ENCODE measurements at regions not wholly inside any gene's neighbourhood (a gene's known extent, or its start where the extent isn't known, plus 50 kb on each side); places are given as distances from the start of the nearest gene placed in this dataset.

DNA sequence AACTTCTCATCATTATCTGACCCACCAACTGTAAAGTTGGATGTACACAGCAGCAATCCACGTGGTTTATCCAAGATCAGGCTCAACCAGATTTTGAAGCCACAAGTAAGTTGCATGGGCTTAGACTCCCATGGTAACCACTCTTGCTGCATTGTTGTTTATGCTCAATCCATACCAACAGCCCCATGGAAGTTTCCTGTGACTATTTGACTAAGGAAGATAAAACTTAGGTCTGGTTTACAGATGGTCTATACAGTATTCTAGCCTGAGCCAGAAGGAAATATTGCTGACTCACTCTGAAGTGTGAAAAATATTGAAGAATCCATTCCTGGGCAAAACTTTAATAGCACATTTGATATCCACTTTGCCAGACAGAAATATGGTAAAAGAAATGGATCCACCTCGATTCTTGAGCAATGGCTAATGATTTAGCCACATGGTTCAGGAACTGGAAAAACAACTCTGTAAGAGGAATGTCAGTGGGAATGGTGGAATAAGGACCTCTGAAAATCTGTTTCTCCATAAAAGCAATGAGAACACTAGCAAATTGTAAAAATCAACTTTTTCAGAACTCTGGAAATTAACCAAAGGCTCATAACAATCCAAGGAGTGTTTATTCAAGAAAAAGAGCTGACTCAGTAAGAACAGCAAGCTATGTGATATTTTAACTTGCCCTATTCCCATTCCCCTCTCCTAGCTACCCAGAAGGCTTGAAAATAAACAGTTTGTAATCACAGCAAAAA lies 162.9 kb upstream of the STT3B start:
- DNase-seq (ENCODE audit: low read depth) = no peak
- TF ChIP-seq MYC (IDR thresholded peaks at IDR 0.05; ENCODE audit: low read depth, low read length) = no peak
- TF ChIP-seq, protein P1, sequence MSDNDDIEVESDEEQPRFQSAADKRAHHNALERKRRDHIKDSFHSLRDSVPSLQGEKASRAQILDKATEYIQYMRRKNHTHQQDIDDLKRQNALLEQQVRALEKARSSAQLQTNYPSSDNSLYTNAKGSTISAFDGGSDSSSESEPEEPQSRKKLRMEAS (IDR thresholded peaks at IDR 0.05; ENCODE audit: low read depth, low read length) = no peak
- TF ChIP-seq, protein P2, sequence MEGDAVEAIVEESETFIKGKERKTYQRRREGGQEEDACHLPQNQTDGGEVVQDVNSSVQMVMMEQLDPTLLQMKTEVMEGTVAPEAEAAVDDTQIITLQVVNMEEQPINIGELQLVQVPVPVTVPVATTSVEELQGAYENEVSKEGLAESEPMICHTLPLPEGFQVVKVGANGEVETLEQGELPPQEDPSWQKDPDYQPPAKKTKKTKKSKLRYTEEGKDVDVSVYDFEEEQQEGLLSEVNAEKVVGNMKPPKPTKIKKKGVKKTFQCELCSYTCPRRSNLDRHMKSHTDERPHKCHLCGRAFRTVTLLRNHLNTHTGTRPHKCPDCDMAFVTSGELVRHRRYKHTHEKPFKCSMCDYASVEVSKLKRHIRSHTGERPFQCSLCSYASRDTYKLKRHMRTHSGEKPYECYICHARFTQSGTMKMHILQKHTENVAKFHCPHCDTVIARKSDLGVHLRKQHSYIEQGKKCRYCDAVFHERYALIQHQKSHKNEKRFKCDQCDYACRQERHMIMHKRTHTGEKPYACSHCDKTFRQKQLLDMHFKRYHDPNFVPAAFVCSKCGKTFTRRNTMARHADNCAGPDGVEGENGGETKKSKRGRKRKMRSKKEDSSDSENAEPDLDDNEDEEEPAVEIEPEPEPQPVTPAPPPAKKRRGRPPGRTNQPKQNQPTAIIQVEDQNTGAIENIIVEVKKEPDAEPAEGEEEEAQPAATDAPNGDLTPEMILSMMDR (IDR thresholded peaks at IDR 0.05; ENCODE audit: low read depth, low read length) = no peak
- TF ChIP-seq POLR2A (IDR thresholded peaks at IDR 0.05; ENCODE audit: extremely low read depth, insufficient read length) = no peak

DNA sequence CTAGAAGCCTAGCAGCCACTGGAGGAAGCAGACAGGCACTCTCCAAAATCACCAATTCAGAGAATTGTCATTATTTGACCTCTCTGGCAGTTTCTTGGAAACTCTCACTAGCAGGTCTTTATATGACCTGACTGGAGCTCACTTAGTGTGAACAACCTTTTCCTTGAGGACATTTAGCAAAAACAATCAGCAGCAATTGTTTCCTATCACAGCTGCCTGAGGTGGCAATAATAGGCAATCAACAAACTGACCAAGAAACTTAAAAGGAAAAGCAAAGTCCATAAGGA lies 162.4 kb upstream of the STT3B start:
- H3K4me3 ChIP-seq (ENCODE audit: low read depth, low read length) = no peak overlapping the region
- DNase-seq (ENCODE audit: low read depth) = no peak
- no peak for TF ChIP-seq MYC (IDR thresholded peaks at IDR 0.05; ENCODE audit: low read depth, low read length)
- TF ChIP-seq, protein P1 (IDR thresholded peaks at IDR 0.05; ENCODE audit: low read depth, low read length) = no peak
- TF ChIP-seq, protein P2 (IDR thresholded peaks at IDR 0.05; ENCODE audit: low read depth, low read length) = no peak
- TF ChIP-seq POLR2A (IDR thresholded peaks at IDR 0.05; ENCODE audit: extremely low read depth, insufficient read length) = no peak

More for the DNA sequence above, 162.9 kb upstream of the STT3B start:
- no peak overlapping the region for H3K4me3 ChIP-seq (ENCODE audit: low read depth, low read length)

DNA sequence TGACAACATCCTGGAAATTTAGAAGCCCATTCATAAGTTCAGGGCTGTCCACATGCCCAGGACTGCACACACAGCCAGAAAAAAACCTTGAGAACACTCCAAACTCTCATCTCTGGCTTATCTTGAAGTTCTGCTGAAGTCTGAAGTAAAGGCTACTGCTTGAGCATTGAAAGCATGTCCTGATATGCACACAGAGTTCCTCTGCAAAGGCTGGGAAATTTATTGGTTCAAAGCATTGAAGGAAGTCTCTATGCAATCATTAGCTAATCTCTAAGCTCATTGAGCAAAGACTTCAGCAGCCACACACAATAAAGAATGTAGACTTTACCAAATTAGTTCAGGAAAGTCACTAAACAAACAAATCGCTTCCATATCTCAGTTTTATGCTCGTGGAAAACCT lies 162.0 kb upstream of the STT3B start:
- TF ChIP-seq, protein P2 (IDR thresholded peaks at IDR 0.05; ENCODE audit: low read depth, low read length) = no peak
- TF ChIP-seq, protein P1 (IDR thresholded peaks at IDR 0.05; ENCODE audit: low read depth, low read length) = no peak
- TF ChIP-seq MYC (IDR thresholded peaks at IDR 0.05; ENCODE audit: low read depth, low read length) = no peak
- no peak for TF ChIP-seq POLR2A (IDR thresholded peaks at IDR 0.05; ENCODE audit: extremely low read depth, insufficient read length)
- H3K4me3 ChIP-seq (ENCODE audit: low read depth, low read length) = no peak overlapping the region
- no peak for DNase-seq (ENCODE audit: low read depth)

DNA sequence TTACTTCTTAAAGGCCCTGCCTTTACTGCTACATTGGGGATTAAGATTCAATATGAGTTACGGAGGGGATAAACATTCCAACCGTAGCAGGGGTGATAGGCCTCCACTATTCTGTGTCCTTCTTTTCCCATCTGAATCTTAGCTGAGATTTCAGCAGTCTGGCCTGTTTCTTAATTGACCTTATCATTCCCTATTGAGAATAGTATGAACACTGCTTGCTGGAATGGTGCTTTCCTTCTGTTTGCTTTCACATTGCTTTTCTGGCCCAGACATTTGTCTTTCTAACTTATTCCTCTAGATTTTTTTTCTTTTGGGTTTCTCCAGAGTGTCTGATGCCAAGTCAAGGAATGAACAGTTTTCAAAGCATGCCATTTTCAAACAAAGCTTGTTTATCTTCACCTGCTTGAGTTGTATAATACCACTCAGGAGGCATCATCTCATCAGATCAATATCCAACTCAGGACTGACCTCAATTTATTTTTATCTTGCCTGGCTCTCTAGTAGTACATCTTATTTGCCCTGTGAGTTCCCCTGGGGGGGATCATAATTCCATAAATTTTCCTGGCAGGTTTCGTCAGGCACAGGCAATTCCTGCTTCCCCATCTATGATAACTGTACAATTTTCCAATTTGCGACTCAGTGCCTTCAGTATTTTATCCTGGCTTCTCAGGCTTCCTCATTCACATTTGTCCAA lies 161.1 kb upstream of the STT3B start:
- H3K4me3 ChIP-seq (ENCODE audit: low read depth, low read length) = no peak overlapping the region
- TF ChIP-seq POLR2A (IDR thresholded peaks at IDR 0.05; ENCODE audit: extremely low read depth, insufficient read length) = no peak
- TF ChIP-seq, protein P1 (IDR thresholded peaks at IDR 0.05; ENCODE audit: low read depth, low read length) = no peak
- TF ChIP-seq, protein P2 (IDR thresholded peaks at IDR 0.05; ENCODE audit: low read depth, low read length) = no peak
- no peak for DNase-seq (ENCODE audit: low read depth)

DNA sequence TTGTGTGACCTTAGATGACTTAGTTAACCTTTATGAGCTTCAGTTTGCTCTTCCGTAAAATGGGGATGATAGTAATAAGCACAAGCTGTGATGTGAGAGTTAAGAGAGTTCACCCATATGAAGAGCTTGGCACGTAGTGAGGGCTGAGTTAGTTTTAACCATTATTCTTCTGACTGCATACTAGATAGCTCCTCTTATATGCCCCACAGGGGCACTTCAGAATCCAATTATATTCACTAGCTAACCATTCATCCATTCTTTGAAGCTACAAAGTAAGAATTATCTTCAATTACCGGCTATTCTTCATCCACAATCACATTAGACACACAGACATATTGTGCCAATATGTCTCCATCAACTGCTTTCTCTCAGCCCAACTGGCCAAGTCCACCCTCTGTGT lies 159.0 kb upstream of the STT3B start:
- DNase-seq (ENCODE audit: low read depth) = no peak
- TF ChIP-seq, protein P2 (IDR thresholded peaks at IDR 0.05; ENCODE audit: low read depth, low read length) = no peak
- TF ChIP-seq MYC (IDR thresholded peaks at IDR 0.05; ENCODE audit: low read depth, low read length) (no peak), POLR2A (IDR thresholded peaks at IDR 0.05; ENCODE audit: extremely low read depth, insufficient read length) (no peak)
- TF ChIP-seq, protein P1 (IDR thresholded peaks at IDR 0.05; ENCODE audit: low read depth, low read length) = no peak

More for the DNA sequence above, 159.0 kb upstream of the STT3B start:
- no peak overlapping the region for H3K4me3 ChIP-seq (ENCODE audit: low read depth, low read length)
